HCT116 (cell line): ENCODE measurements at regions not wholly inside any gene's neighbourhood (a gene's known extent, or its start where the extent isn't known, plus 50 kb on each side); places are given as distances from the start of the nearest gene placed in this dataset.

Experiments
- ATAC-seq: fragments of 200-7000 bp; cut with Tn5 transposase; 2 replicates; pipeline ENCODE4 v1.9.1; 2020; ENCODE audit warnings: mild to moderate bottlenecking, moderate library complexity
- BruUV-seq: library from RNA; stranded (reverse); fragments of 400-500 nt; replicated peaks from 2 replicates; lab custom pipeline; 2021; lab: Mats Ljungman, UMichigan
- CTCF ChIA-PET: fragments of 300-600 bp; sonication (Branson Sonifier 250); formaldehyde crosslinking; loops from one replicate; lab custom pipeline; 2021; ENCODE audit warnings: antibody characterized with exemption; lab: Charles Lee
- POLR2A ChIA-PET: fragments of 300-600, 350-600 bp; sonication (Branson Sonifier 250); formaldehyde crosslinking; loops from one replicate; lab custom pipeline; 2021; ENCODE audit warnings: antibody characterized with exemption; lab: Charles Lee
- RAD21 ChIA-PET, 2 experiments: fragments of 300-600 bp; sonication (Branson Sonifier 250); formaldehyde crosslinking; loops; one replicate each; lab custom pipeline; 2023; ENCODE audit warnings: low total read pairs in 2 of 2; ENCODE audit not compliant: uncharacterized antibody in 2 of 2, unreplicated experiment in 2 of 2, low non-redundant PET in 1 of 2; lab: Charles Lee
- DNase-seq: peaks from one replicate; pipeline ENCODE4 v3.0.0-alpha.2; 2010; ENCODE audit warnings: low read depth, low spot score
- H2AFZ ChIP-seq: fragments of 200-600 bp; shearing (Covaris generic), sonication (generic); 2 replicates; pipeline ENCODE4 v1.6.1; 2017; ENCODE audit warnings: low read depth, mixed run types, mixed read lengths, antibody characterized with exemption, low read length; ENCODE audit not compliant: poor library complexity, severe bottlenecking
- H3K27ac ChIP-seq: 2 replicates; pipeline ENCODE4 v1.5.1; 2012; ENCODE audit warnings: low read depth, low read length
- H3K27me3 ChIP-seq: fragments of 200-600 bp; sonication (generic); 2 replicates; pipeline ENCODE4 v1.6.1; 2016; ENCODE audit warnings: mixed run types, low read length, mixed read lengths; ENCODE audit not compliant: insufficient read depth
- H3K36me3 ChIP-seq, 2 experiments: fragments of 200-500 bp in 1 of 2; fragments of 200-600 bp in 1 of 2; sonication (Bioruptor generic) in 1 of 2; sonication (generic) in 1 of 2; 2 replicates each; pipeline versions ENCODE4 v1.5.1 to v1.6.1; 2014 to 2016; ENCODE audit warnings: low read length in 2 of 2, inconsistent platforms in 1 of 2, mixed read lengths in 1 of 2, mixed run types in 1 of 2; ENCODE audit not compliant: insufficient read depth in 2 of 2, control insufficient read depth in 1 of 2
- H3K4me1 ChIP-seq, 2 experiments: fragments of 200-600 bp in 1 of 2; sonication (generic) in 1 of 2; 2 replicates each; pipeline versions ENCODE4 v1.5.1 to v1.6.1; 2012 to 2017; ENCODE audit warnings: low read length in 2 of 2, inconsistent platforms in 1 of 2, mild to moderate bottlenecking in 1 of 2, mixed read lengths in 1 of 2, mixed run types in 1 of 2, moderate library complexity in 1 of 2; ENCODE audit not compliant: insufficient read depth in 2 of 2, control insufficient read depth in 1 of 2
- H3K4me2 ChIP-seq: fragments of 200-600 bp; sonication (generic); 2 replicates; pipeline ENCODE4 v1.6.1; 2017; ENCODE audit warnings: mixed run types, low read length, mixed read lengths
- H3K4me3 ChIP-seq, 2 experiments: fragments of 200-600 bp in 1 of 2; sonication (generic) in 1 of 2; replicated peaks in 1 of 2; 2 replicates each; pipeline ENCODE4 v1.5.1; 2011 to 2016; ENCODE audit warnings: low read length in 2 of 2, control low read depth in 1 of 2, low read depth in 1 of 2, mild to moderate bottlenecking in 1 of 2, mixed read lengths in 1 of 2, mixed run types in 1 of 2
- H3K79me2 ChIP-seq: fragments of 200-600 bp; sonication (generic); 2 replicates; pipeline ENCODE4 v1.6.1; 2017; ENCODE audit warnings: mild to moderate bottlenecking, mixed run types, low read length, moderate library complexity, mixed read lengths; ENCODE audit not compliant: insufficient read depth
- H3K9ac ChIP-seq: fragments of 200-600 bp; sonication (generic); 2 replicates; pipeline ENCODE4 v1.6.1; 2016; ENCODE audit warnings: low read length, mixed read lengths
- H3K9me2 ChIP-seq: fragments of 200-600 bp; sonication (generic), shearing (Covaris generic); 2 replicates; pipeline ENCODE4 v1.6.1; 2017; ENCODE audit warnings: mixed run types, mild to moderate bottlenecking, moderate library complexity; ENCODE audit not compliant: insufficient read depth
- H3K9me3 ChIP-seq, 2 experiments: fragments of 200-500 bp in 1 of 2; fragments of 200-600 bp in 1 of 2; sonication (Bioruptor generic) in 1 of 2; sonication (generic) in 1 of 2; 2 replicates each; pipeline ENCODE4 v1.6.1; 2014 to 2017; ENCODE audit warnings: low read length in 2 of 2, mixed read lengths in 2 of 2, inconsistent platforms in 1 of 2, low read depth in 1 of 2, mild to moderate bottlenecking in 1 of 2, mixed run types in 1 of 2, moderate library complexity in 1 of 2; ENCODE audit not compliant: control insufficient read depth in 1 of 2, insufficient read depth in 1 of 2
- H4K20me1 ChIP-seq: fragments of 200-600 bp; sonication (generic), shearing (Covaris generic); 2 replicates; pipeline ENCODE4 v1.6.1; 2017; ENCODE audit warnings: mixed run types, mild to moderate bottlenecking, moderate library complexity; ENCODE audit not compliant: insufficient read depth
- ATF3 ChIP-seq: IDR thresholded peaks from 2 replicates; pipeline ENCODE4 v1.6.1; 2012
- CBX3 ChIP-seq: IDR thresholded peaks from 2 replicates; pipeline ENCODE4 v1.6.1; 2012; ENCODE audit warnings: low read depth
- CEBPB ChIP-seq: IDR thresholded peaks from 2 replicates; pipeline ENCODE4 v1.6.1; 2012; ENCODE audit warnings: low read depth
- CTCF ChIP-seq, 3 experiments: fragments of 200-600 bp in 1 of 3; sonication (generic) in 1 of 3; IDR thresholded peaks in 2 of 3; conservative IDR thresholded peaks in 1 of 3; 2 replicates each; pipeline ENCODE4 v1.5.1; 2012 to 2017; ENCODE audit warnings: low read depth in 2 of 3, low read length in 2 of 3, antibody characterized with exemption in 1 of 3, borderline replicate concordance in 1 of 3, control low read depth in 1 of 3, mild to moderate bottlenecking in 1 of 3, mixed read lengths in 1 of 3, mixed run types in 1 of 3, moderate library complexity in 1 of 3; ENCODE audit not compliant: insufficient read depth in 1 of 3
- ELF1 ChIP-seq: IDR thresholded peaks from 2 replicates; pipeline ENCODE4 v1.6.1; 2012; ENCODE audit warnings: low read depth, borderline replicate concordance
- EZH2phosphoT487 ChIP-seq: fragments of 200-600 bp; IDR thresholded peaks from 2 replicates; pipeline ENCODE4 v1.6.1; 2018; ENCODE audit warnings: antibody characterized with exemption, borderline replicate concordance
- FOSL1 ChIP-seq: IDR thresholded peaks from 2 replicates; pipeline ENCODE4 v1.6.1; 2012; ENCODE audit warnings: low read depth
- JUND ChIP-seq: IDR thresholded peaks from 2 replicates; pipeline ENCODE4 v1.6.1; 2012
- MAX ChIP-seq: IDR thresholded peaks from 2 replicates; pipeline ENCODE4 v1.6.1; 2012
- RAD21 ChIP-seq: IDR thresholded peaks from 2 replicates; pipeline ENCODE4 v1.6.1; 2012; ENCODE audit warnings: low read depth, mild to moderate bottlenecking
- REST ChIP-seq: IDR thresholded peaks from 2 replicates; pipeline ENCODE4 v1.6.1; 2012; ENCODE audit warnings: low read depth
- SIN3A ChIP-seq: IDR thresholded peaks from 2 replicates; pipeline ENCODE4 v1.6.1; 2012; ENCODE audit warnings: low read depth
- TCF7L2 ChIP-seq: IDR thresholded peaks from 2 replicates; pipeline ENCODE4 v1.7.0; 2011; ENCODE audit warnings: borderline replicate concordance, inconsistent platforms; ENCODE audit not compliant: insufficient read depth, insufficient read length; ENCODE audit errors: extremely low read depth
- YY1 ChIP-seq: IDR thresholded peaks from 2 replicates; pipeline ENCODE4 v1.6.1; 2011; ENCODE audit warnings: low read length, low read depth, moderate library complexity, mild to moderate bottlenecking; ENCODE audit not compliant: insufficient replicate concordance; ENCODE audit errors: extremely low read depth
- ZBTB33 ChIP-seq: IDR thresholded peaks from 2 replicates; pipeline ENCODE4 v1.6.1; 2011; ENCODE audit warnings: mild to moderate bottlenecking, low read length, moderate library complexity; ENCODE audit not compliant: insufficient replicate concordance; ENCODE audit errors: extremely low read depth
- ZFX ChIP-seq: fragments of 450-650 bp; IDR thresholded peaks from 2 replicates; pipeline ENCODE4 v1.6.1; 2017
- intact Hi-C: fragments of 100-400 bp; cut with micrococcal nuclease; formaldehyde crosslinking; loops from 2 replicates; pipeline ENCODE4 v1.10.0; 2022

GRCh38 chr7:35446091-35446490, 192.2 kb upstream of the TBX20 start:
- RAD21 ChIA-PET = no interaction called here
- no peaks in the 10 kb centered on the region for H3K36me3 ChIP-seq
- TF ChIP-seq CBX3 = no peak
- no peak for TF ChIP-seq CTCF (IDR thresholded peaks at IDR 0.05 in 2 of 3, conservative IDR thresholded peaks at IDR 0.05 in 1 of 3; ENCODE audit: borderline replicate concordance in 1 of 3, insufficient read depth in 1 of 3, low read depth in 2 of 3, low read length in 2 of 3)
- TF ChIP-seq JUND = no peak
- no peak for TF ChIP-seq SIN3A
- no peak for TF ChIP-seq ATF3
- no peak for TF ChIP-seq TCF7L2
- TF ChIP-seq RAD21 = no peak
- no peak for TF ChIP-seq CEBPB
- no peak for TF ChIP-seq ZFX
- no peak for TF ChIP-seq EZH2phosphoT487
- no peak for TF ChIP-seq ELF1
- TF ChIP-seq FOSL1 = no peak
- TF ChIP-seq ZBTB33 = no peak
- TF ChIP-seq YY1 = no peak
- TF ChIP-seq MAX = no peak
- TF ChIP-seq REST = no peak
- H3K27ac ChIP-seq = no peak overlapping the region
- no peaks in the 10 kb centered on the region for H3K9me3 ChIP-seq
- CTCF ChIA-PET = no interaction called here
- ATAC-seq = no peak
- no peak overlapping the region for H3K4me2 ChIP-seq
- H3K4me3 ChIP-seq = no peak overlapping the region
- BruUV-seq = no TSS peak
- no peaks in the 10 kb centered on the region for H3K27me3 ChIP-seq
- POLR2A ChIA-PET = no interaction called here
- H4K20me1 ChIP-seq = no peaks in the 10 kb centered on the region
- no peak overlapping the region for H2AFZ ChIP-seq
- no peak overlapping the region for H3K9ac ChIP-seq
- intact Hi-C loops = no loop called here
- H3K9me2 ChIP-seq = no peaks in the 10 kb centered on the region
- H3K4me1 ChIP-seq = no peaks in the 10 kb centered on the region
- no peak for DNase-seq
- H3K79me2 ChIP-seq = no peaks in the 10 kb centered on the region
